ENCODE measurements at regions not wholly inside any gene's neighbourhood (a gene's known extent, or its start where the extent isn't known, plus 50 kb on each side); places are given as distances from the start of the nearest gene placed in this dataset.

GRCh38 chr12:102593134-102593533, 112.8 kb upstream of the IGF1 start:
- FAIRE-seq (no peak), DNase-seq (ENCODE audit: insufficient read length, low spot score) (no peak)
- TF ChIP-seq POLR2A (IDR thresholded peaks at IDR 0.05; ENCODE audit: low read depth, low read length) (no peak), POU2F2 (IDR thresholded peaks at IDR 0.05; ENCODE audit: low read depth, low read length) (no peak), TAF1 (IDR thresholded peaks at IDR 0.05; ENCODE audit: low read depth, low read length) (no peak), SPI1 (IDR thresholded peaks at IDR 0.05; ENCODE audit: low read depth, low read length) (no peak), POLR2AphosphoS5 (IDR thresholded peaks at IDR 0.05; ENCODE audit: low read depth, low read length) (no peak), PAX5 (IDR thresholded peaks at IDR 0.05; ENCODE audit: insufficient read depth, low read length, severe bottlenecking) (no peak)

- DNase-seq (ENCODE audit: insufficient read length, low spot score) = no peak
- no peak for TF ChIP-seq SPI1 (IDR thresholded peaks at IDR 0.05; ENCODE audit: low read depth, low read length)
- no peak for TF ChIP-seq PAX5 (IDR thresholded peaks at IDR 0.05; ENCODE audit: insufficient read depth, low read length, severe bottlenecking)
- no peak for TF ChIP-seq TAF1 (IDR thresholded peaks at IDR 0.05; ENCODE audit: low read depth, low read length)
- TF ChIP-seq POU2F2 (IDR thresholded peaks at IDR 0.05; ENCODE audit: low read depth, low read length) = no peak
- no peak for TF ChIP-seq POLR2AphosphoS5 (IDR thresholded peaks at IDR 0.05; ENCODE audit: low read depth, low read length)
- TF ChIP-seq POLR2A (IDR thresholded peaks at IDR 0.05; ENCODE audit: low read depth, low read length) = no peak
- no peak for FAIRE-seq
Measured at GRCh38 chr12:102592134-102592533, 111.8 kb upstream of the IGF1 start.

GRCh38 chr12:102573237-102573636, 92.9 kb upstream of the IGF1 start:
- FAIRE-seq (no peak), DNase-seq (ENCODE audit: insufficient read length, low spot score) (no peak)
- TF ChIP-seq POLR2AphosphoS5 (IDR thresholded peaks at IDR 0.05; ENCODE audit: low read depth, low read length) = no peak
- TF ChIP-seq PAX5 (IDR thresholded peaks at IDR 0.05; ENCODE audit: insufficient read depth, low read length, severe bottlenecking) = no peak
- no peak for TF ChIP-seq POLR2A (IDR thresholded peaks at IDR 0.05; ENCODE audit: low read depth, low read length)
- no peak for TF ChIP-seq POU2F2 (IDR thresholded peaks at IDR 0.05; ENCODE audit: low read depth, low read length)
- no peak for TF ChIP-seq TAF1 (IDR thresholded peaks at IDR 0.05; ENCODE audit: low read depth, low read length)
- no peak for TF ChIP-seq SPI1 (IDR thresholded peaks at IDR 0.05; ENCODE audit: low read depth, low read length)

GRCh38 chr12:102571889-102572288, 91.5 kb upstream of the IGF1 start:
- TF ChIP-seq POU2F2 (IDR thresholded peaks at IDR 0.05; ENCODE audit: low read depth, low read length) (no peak), POLR2AphosphoS5 (IDR thresholded peaks at IDR 0.05; ENCODE audit: low read depth, low read length) (no peak), POLR2A (IDR thresholded peaks at IDR 0.05; ENCODE audit: low read depth, low read length) (no peak), PAX5 (IDR thresholded peaks at IDR 0.05; ENCODE audit: insufficient read depth, low read length, severe bottlenecking) (no peak), TAF1 (IDR thresholded peaks at IDR 0.05; ENCODE audit: low read depth, low read length) (no peak), SPI1 (IDR thresholded peaks at IDR 0.05; ENCODE audit: low read depth, low read length) (no peak)
- no peak for DNase-seq (ENCODE audit: insufficient read length, low spot score)
- FAIRE-seq = no peak

- FAIRE-seq (no peak), DNase-seq (ENCODE audit: insufficient read length, low spot score) (no peak)
- TF ChIP-seq PAX5 (IDR thresholded peaks at IDR 0.05; ENCODE audit: insufficient read depth, low read length, severe bottlenecking) (no peak), POU2F2 (IDR thresholded peaks at IDR 0.05; ENCODE audit: low read depth, low read length) (no peak), POLR2A (IDR thresholded peaks at IDR 0.05; ENCODE audit: low read depth, low read length) (no peak), POLR2AphosphoS5 (IDR thresholded peaks at IDR 0.05; ENCODE audit: low read depth, low read length) (no peak), TAF1 (IDR thresholded peaks at IDR 0.05; ENCODE audit: low read depth, low read length) (no peak), SPI1 (IDR thresholded peaks at IDR 0.05; ENCODE audit: low read depth, low read length) (no peak)
Measured at GRCh38 chr12:102570256-102570655, 89.9 kb upstream of the IGF1 start.

- TF ChIP-seq POLR2A (IDR thresholded peaks at IDR 0.05; ENCODE audit: low read depth, low read length) (no peak), POLR2AphosphoS5 (IDR thresholded peaks at IDR 0.05; ENCODE audit: low read depth, low read length) (no peak), TAF1 (IDR thresholded peaks at IDR 0.05; ENCODE audit: low read depth, low read length) (no peak), SPI1 (IDR thresholded peaks at IDR 0.05; ENCODE audit: low read depth, low read length) (no peak), PAX5 (IDR thresholded peaks at IDR 0.05; ENCODE audit: insufficient read depth, low read length, severe bottlenecking) (no peak), POU2F2 (IDR thresholded peaks at IDR 0.05; ENCODE audit: low read depth, low read length) (no peak)
- peak; percentile 59 for FAIRE-seq
- DNase-seq (ENCODE audit: insufficient read length, low spot score) = no peak
Measured at GRCh38 chr12:102569803-102570202, 89.4 kb upstream of the IGF1 start.

GRCh38 chr12:102568276-102568675, 87.9 kb upstream of the IGF1 start:
- TF ChIP-seq POU2F2 (IDR thresholded peaks at IDR 0.05; ENCODE audit: low read depth, low read length) (no peak), POLR2A (IDR thresholded peaks at IDR 0.05; ENCODE audit: low read depth, low read length) (no peak), PAX5 (IDR thresholded peaks at IDR 0.05; ENCODE audit: insufficient read depth, low read length, severe bottlenecking) (no peak), SPI1 (IDR thresholded peaks at IDR 0.05; ENCODE audit: low read depth, low read length) (no peak), POLR2AphosphoS5 (IDR thresholded peaks at IDR 0.05; ENCODE audit: low read depth, low read length) (no peak), TAF1 (IDR thresholded peaks at IDR 0.05; ENCODE audit: low read depth, low read length) (no peak)
- no peak for FAIRE-seq
- no peak for DNase-seq (ENCODE audit: insufficient read length, low spot score)

- DNase-seq (ENCODE audit: insufficient read length, low spot score) (no peak), FAIRE-seq (peak; percentile 55)
- TF ChIP-seq TAF1 (IDR thresholded peaks at IDR 0.05; ENCODE audit: low read depth, low read length) = no peak
- no peak for TF ChIP-seq PAX5 (IDR thresholded peaks at IDR 0.05; ENCODE audit: insufficient read depth, low read length, severe bottlenecking)
- no peak for TF ChIP-seq SPI1 (IDR thresholded peaks at IDR 0.05; ENCODE audit: low read depth, low read length)
- no peak for TF ChIP-seq POU2F2 (IDR thresholded peaks at IDR 0.05; ENCODE audit: low read depth, low read length)
- TF ChIP-seq POLR2A (IDR thresholded peaks at IDR 0.05; ENCODE audit: low read depth, low read length) = no peak
- no peak for TF ChIP-seq POLR2AphosphoS5 (IDR thresholded peaks at IDR 0.05; ENCODE audit: low read depth, low read length)
Measured at GRCh38 chr12:102567031-102567985, 86.9 kb upstream of the IGF1 start.

- TF ChIP-seq SPI1 (IDR thresholded peaks at IDR 0.05; ENCODE audit: low read depth, low read length) (no peak), POLR2AphosphoS5 (IDR thresholded peaks at IDR 0.05; ENCODE audit: low read depth, low read length) (no peak), POU2F2 (IDR thresholded peaks at IDR 0.05; ENCODE audit: low read depth, low read length) (no peak), TAF1 (IDR thresholded peaks at IDR 0.05; ENCODE audit: low read depth, low read length) (no peak), PAX5 (IDR thresholded peaks at IDR 0.05; ENCODE audit: insufficient read depth, low read length, severe bottlenecking) (no peak), POLR2A (IDR thresholded peaks at IDR 0.05; ENCODE audit: low read depth, low read length) (no peak)
- no peak for DNase-seq (ENCODE audit: insufficient read length, low spot score)
- no peak for FAIRE-seq
Measured at GRCh38 chr12:102565555-102565954, 85.2 kb upstream of the IGF1 start.

Data from GM12891 (cell line).